NCI-H345 (cell line): ENCODE measurements at regions not wholly inside any gene's neighbourhood (a gene's known extent, or its start where the extent isn't known, plus 50 kb on each side); places are given as distances from the start of the nearest gene placed in this dataset.
"Not testable (repeated sequence)": the region's sequence is repeated elsewhere in the genome, so short reads cannot be mapped to it uniquely, and the experiment has no call there.

Experiments used
- DNase-seq: peaks from one replicate; lab custom pipeline; 2025; lab: John Stamatoyannopoulos, UW

- no peak for DNase-seq
Measured at GRCh38 chr5:125085797-125086505, 339.5 kb upstream of the ZNF608 start.

- DNase-seq: no peak
Measured at GRCh38 chr5:125088522-125089105, 342.2 kb upstream of the ZNF608 start.

GRCh38 chr5:125092138-125092537 lies 345.7 kb upstream of the ZNF608 start:
- DNase-seq: not testable (repeated sequence)

GRCh38 chr5:125093776-125094175 lies 347.3 kb upstream of the ZNF608 start:
- DNase-seq: no peak

- no peak for DNase-seq
Measured at GRCh38 chr5:125100342-125100741, 353.9 kb upstream of the ZNF608 start.

- no peak for DNase-seq
Measured at GRCh38 chr5:125100951-125101350, 354.5 kb upstream of the ZNF608 start.

- no peak for DNase-seq
Measured at GRCh38 chr5:125103459-125103858, 357.0 kb upstream of the ZNF608 start.

GRCh38 chr5:125106271-125106670 lies 359.8 kb upstream of the ZNF608 start:
- DNase-seq: no peak

- DNase-seq: no peak
Measured at GRCh38 chr5:125106881-125107280, 360.4 kb upstream of the ZNF608 start.

GRCh38 chr5:125109293-125109692 lies 362.9 kb upstream of the ZNF608 start:
- DNase-seq: peak; percentile 25

- no peak for DNase-seq
Measured at GRCh38 chr5:125109816-125110215, 363.4 kb upstream of the ZNF608 start.

- DNase-seq: no peak
Measured at GRCh38 chr5:125112196-125112595, 365.8 kb upstream of the ZNF608 start.

- no peak for DNase-seq
Measured at GRCh38 chr5:125113328-125113727, 366.9 kb upstream of the ZNF608 start.

- no peak for DNase-seq
Measured at GRCh38 chr5:125115195-125115525, 368.7 kb upstream of the ZNF608 start.

- DNase-seq: no peak
Measured at GRCh38 chr5:125117566-125117965, 371.1 kb upstream of the ZNF608 start.

GRCh38 chr5:125120012-125120411 lies 373.6 kb upstream of the ZNF608 start:
- DNase-seq: no peak

- no peak for DNase-seq
Measured at GRCh38 chr5:125125031-125125823, 378.8 kb upstream of the ZNF608 start.

- DNase-seq: no peak
Measured at GRCh38 chr5:125126050-125126449, 379.6 kb upstream of the ZNF608 start.

- no peak for DNase-seq
Measured at GRCh38 chr5:125129151-125129806, 382.8 kb upstream of the ZNF608 start.

- no peak for DNase-seq
Measured at GRCh38 chr5:125130591-125130990, 384.2 kb upstream of the ZNF608 start.

- no peak for DNase-seq
Measured at GRCh38 chr5:125134216-125135081, 388.0 kb upstream of the ZNF608 start.

- DNase-seq: peak; percentile 3
Measured at GRCh38 chr5:125137535-125137934, 391.1 kb upstream of the ZNF608 start.
